ENCODE measurements at regions not wholly inside any gene's neighbourhood (a gene's known extent, or its start where the extent isn't known, plus 50 kb on each side); places are given as distances from the start of the nearest gene placed in this dataset.

DNA sequence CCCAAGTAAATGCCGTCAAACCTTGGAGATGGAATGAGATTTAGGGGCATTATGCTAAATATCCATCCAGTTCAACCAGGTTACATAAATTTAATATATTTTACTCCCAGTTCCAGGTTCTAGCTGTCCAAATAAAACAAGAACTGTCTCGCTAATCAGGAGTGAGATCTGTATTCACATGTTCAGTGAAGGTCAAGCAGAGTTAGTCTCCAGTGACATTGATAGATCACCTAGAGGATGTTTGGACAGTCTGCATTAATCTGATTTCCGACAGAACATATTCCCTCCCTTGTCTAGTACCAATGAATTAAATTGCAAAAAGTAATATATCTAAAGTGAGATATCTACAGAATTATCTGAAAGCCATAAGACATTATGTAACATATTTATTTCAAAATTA, 979.4 kb upstream of the CNTNAP5 start:
- TF ChIP-seq HDGF (IDR thresholded peaks at IDR 0.05; ENCODE audit: borderline replicate concordance) = no peak
- no peak for TF ChIP-seq FOXK2 (IDR thresholded peaks at IDR 0.05)

All from HEK293T (cell line).